Esophagus squamous epithelium (tissue), 5 donors: ENCODE measurements at regions not wholly inside any gene's neighbourhood (a gene's known extent, or its start where the extent isn't known, plus 50 kb on each side); places are given as distances from the start of the nearest gene placed in this dataset.

Experiments used
- DNase-seq: peaks from one replicate; lab custom pipeline; 2025; lab: John Stamatoyannopoulos, UW
- H3K27ac ChIP-seq, 4 donors: fragments of 200-600 bp; sonication (generic); one replicate each; pipeline ENCODE4 v1.5.1; 2016 to 2019; ENCODE audit warnings: mild to moderate bottlenecking in 1 of 4
- H3K27me3 ChIP-seq, 4 donors: fragments of 200-600 bp; sonication (generic); 1 replicate in 3 of 4; 2 replicates in 1 of 4; pipeline versions ENCODE4 v1.5.1 to v1.6.0; 2017 to 2021; ENCODE audit warnings: antibody characterized with exemption in 1 of 4
- H3K36me3 ChIP-seq, 3 donors: fragments of 200-600 bp; sonication (generic); one replicate each; pipeline ENCODE4 v1.5.1; 2016 to 2019
- H3K4me1 ChIP-seq, 3 donors: fragments of 200-600 bp; sonication (generic); one replicate each; pipeline ENCODE4 v1.5.1; 2017 to 2019
- H3K4me3 ChIP-seq, 4 donors: fragments of 200-600 bp; sonication (generic); 1 replicate in 3 of 4; 2 replicates in 1 of 4; pipeline ENCODE4 v1.5.1; 2016 to 2019; ENCODE audit warnings: mild to moderate bottlenecking in 2 of 4, moderate library complexity in 1 of 4
- H3K9me3 ChIP-seq, 3 donors: fragments of 200-600 bp; sonication (generic); one replicate each; pipeline ENCODE4 v1.5.1; 2016 to 2019
- POLR2A ChIP-seq, 4 donors: fragments of 450-650 bp; IDR thresholded peaks; one replicate each; pipeline ENCODE4 v1.6.1; 2017; ENCODE audit warnings: antibody characterized with exemption in 4 of 4, mild to moderate bottlenecking in 4 of 4, moderate library complexity in 3 of 4
- WGBS, 2 donors: methylation state at CpG; one replicate each; pipeline ENCODE4 v1.1.5; 2018; 5-methylcytosine and 5-hydroxymethylcytosine counted together
- intact Hi-C: fragments of 100-400 bp; cut with DNase I; formaldehyde crosslinking; loops from one replicate; pipeline ENCODE4 v1.15.0; 2022
- TF ChIP-seq, protein P1 (sequence below), 6 experiments: fragments of 450-650 bp in 4 of 6; fragments of 200-600 bp in 2 of 6; sonication (generic) in 2 of 6; IDR thresholded peaks; one replicate each; pipeline ENCODE4 v1.5.1; 2016 to 2019; ENCODE audit warnings: antibody characterized with exemption in 6 of 6, mild to moderate bottlenecking in 4 of 6, moderate library complexity in 4 of 6
- donor health status: DM: yes; HTN: yes; CAD: no.

- Histone ChIP-seq H3K9me3 (no peaks in the 10 kb centered on the region), H3K4me3 (no peak overlapping the region), H3K27ac (no peak overlapping the region), H3K4me1 (no peaks in the 10 kb centered on the region), H3K36me3 (no peaks in the 10 kb centered on the region), H3K27me3 (no peaks in the 10 kb centered on the region)
- no peak for DNase-seq
- 49 to 62% methylated on average over 2 of the region's 2 CpGs for WGBS, 2 donors
- TF ChIP-seq POLR2A (IDR thresholded peaks at IDR 0.05) = no peak
- TF ChIP-seq, protein P1, sequence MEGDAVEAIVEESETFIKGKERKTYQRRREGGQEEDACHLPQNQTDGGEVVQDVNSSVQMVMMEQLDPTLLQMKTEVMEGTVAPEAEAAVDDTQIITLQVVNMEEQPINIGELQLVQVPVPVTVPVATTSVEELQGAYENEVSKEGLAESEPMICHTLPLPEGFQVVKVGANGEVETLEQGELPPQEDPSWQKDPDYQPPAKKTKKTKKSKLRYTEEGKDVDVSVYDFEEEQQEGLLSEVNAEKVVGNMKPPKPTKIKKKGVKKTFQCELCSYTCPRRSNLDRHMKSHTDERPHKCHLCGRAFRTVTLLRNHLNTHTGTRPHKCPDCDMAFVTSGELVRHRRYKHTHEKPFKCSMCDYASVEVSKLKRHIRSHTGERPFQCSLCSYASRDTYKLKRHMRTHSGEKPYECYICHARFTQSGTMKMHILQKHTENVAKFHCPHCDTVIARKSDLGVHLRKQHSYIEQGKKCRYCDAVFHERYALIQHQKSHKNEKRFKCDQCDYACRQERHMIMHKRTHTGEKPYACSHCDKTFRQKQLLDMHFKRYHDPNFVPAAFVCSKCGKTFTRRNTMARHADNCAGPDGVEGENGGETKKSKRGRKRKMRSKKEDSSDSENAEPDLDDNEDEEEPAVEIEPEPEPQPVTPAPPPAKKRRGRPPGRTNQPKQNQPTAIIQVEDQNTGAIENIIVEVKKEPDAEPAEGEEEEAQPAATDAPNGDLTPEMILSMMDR (IDR thresholded peaks at IDR 0.05) = no peak
- intact Hi-C loops = no loop called here
Observed at GRCh38 chr7:118132764-118133163, 51.2 kb upstream of the LSM8 start.
